CD4-positive, alpha-beta T cell (primary cell): ENCODE measurements at regions not wholly inside any gene's neighbourhood (a gene's known extent, or its start where the extent isn't known, plus 50 kb on each side); places are given as distances from the start of the nearest gene placed in this dataset.

Source experiments
- ATAC-seq: fragments of 200-7000 bp; cut with Tn5 transposase; one replicate; pipeline ENCODE4 v1.10.0; 2022; ENCODE audit warnings: mild to moderate bottlenecking; ENCODE audit not compliant: poor library complexity
- CTCF ChIA-PET: fragments of 350-600 bp; sonication (Branson Sonifier 250); formaldehyde crosslinking; loops from one replicate; lab custom pipeline; 2021; ENCODE audit warnings: antibody characterized with exemption, inconsistent platforms; lab: Charles Lee
- POLR2A ChIA-PET: fragments of 350-600 bp; sonication (Branson Sonifier 250); formaldehyde crosslinking; loops from one replicate; lab custom pipeline; 2021; ENCODE audit warnings: antibody characterized with exemption, inconsistent platforms; lab: Charles Lee
- DNase-seq, 14 experiments: peaks; one replicate each; pipeline ENCODE4 v3.0.0-alpha.2; 2013 to 2020; ENCODE audit warnings: mixed read lengths in 2 of 14
- H3K27ac ChIP-seq, 2 donors: one replicate each; pipeline versions ENCODE4 v1.5.1 to v1.7.0; 2013; ENCODE audit warnings: low read length in 2 of 2, low read depth in 1 of 2, mild to moderate bottlenecking in 1 of 2
- H3K27me3 ChIP-seq, 2 experiments: 1 replicate in 1 of 2; 2 replicates in 1 of 2; pipeline versions ENCODE4 v1.6.1 to v1.7.0; 2013; ENCODE audit warnings: low read length in 2 of 2, control low read depth in 1 of 2, mild to moderate bottlenecking in 1 of 2, moderate library complexity in 1 of 2; ENCODE audit not compliant: insufficient read depth in 2 of 2, control insufficient read depth in 1 of 2
- H3K36me3 ChIP-seq: one replicate; pipeline ENCODE4 v1.6.1; 2013; ENCODE audit warnings: low read length, control low read depth; ENCODE audit not compliant: insufficient read depth
- H3K4me1 ChIP-seq: one replicate; pipeline ENCODE4 v1.6.1; 2013; ENCODE audit warnings: low read length, control low read depth; ENCODE audit not compliant: insufficient read depth
- H3K4me3 ChIP-seq: one replicate; pipeline ENCODE4 v1.5.1; 2013; ENCODE audit warnings: mild to moderate bottlenecking, low read length, moderate library complexity
- H3K9me3 ChIP-seq, 2 experiments: 1 replicate in 1 of 2; 2 replicates in 1 of 2; pipeline versions ENCODE4 v1.6.1 to v1.7.0; 2013; ENCODE audit warnings: low read length in 2 of 2, mild to moderate bottlenecking in 2 of 2, control low read depth in 1 of 2, moderate library complexity in 1 of 2; ENCODE audit not compliant: control insufficient read depth in 1 of 2, insufficient read depth in 1 of 2
- H3K27ac Mint-ChIP-seq: one replicate; pipeline ENCODE4 v1.8.0; 2020; ENCODE audit warnings: mixed read lengths
- H3K27me3 Mint-ChIP-seq: one replicate; pipeline ENCODE4 v1.8.0; 2021; ENCODE audit warnings: mixed read lengths
- H3K36me3 Mint-ChIP-seq: one replicate; pipeline ENCODE4 v1.8.0; 2021; ENCODE audit warnings: low read depth, mixed read lengths
- H3K4me1 Mint-ChIP-seq: one replicate; pipeline ENCODE4 v1.8.0; 2021; ENCODE audit warnings: low read depth, mixed read lengths
- H3K4me3 Mint-ChIP-seq: one replicate; pipeline ENCODE4 v1.8.0; 2020; ENCODE audit warnings: mild to moderate bottlenecking, mixed read lengths
- H3K9me3 Mint-ChIP-seq: one replicate; pipeline ENCODE4 v1.8.0; 2020; ENCODE audit warnings: mixed read lengths
- CTCF ChIP-seq: fragments of 200-600 bp; IDR thresholded peaks from one replicate; pipeline ENCODE4 v1.8.0; 2022; ENCODE audit warnings: antibody characterized with exemption, mild to moderate bottlenecking
- intact Hi-C, 2 experiments: fragments of 100-400 bp; cut with DNase I in 1 of 2; cut with micrococcal nuclease in 1 of 2; formaldehyde crosslinking; loops; one replicate each; pipeline versions ENCODE4 v1.15.1 to v1.9.0; 2023 to 2025; cut with DNase I, micrococcal nuclease

GRCh38 chr12:107586256-107586970 is 99.2 kb upstream of the PWP1 start:
- H3K27me3 Mint-ChIP-seq: no peaks in the 10 kb centered on the region
- Histone ChIP-seq H3K36me3 (peaks cover 8% of the 10 kb centered on the region), H3K27me3 (no peaks in the 10 kb centered on the region), H3K9me3 (peaks cover 12 to 15% of the 10 kb centered on the region in 2 experiments), H3K4me1 (no peaks in the 10 kb centered on the region), H3K4me3 (no peak overlapping the region), H3K27ac (no peak overlapping the region)
- no peak overlapping the region for H3K4me3 Mint-ChIP-seq
- CTCF ChIA-PET: no interaction called here
- no peak overlapping the region for H3K27ac Mint-ChIP-seq
- no peak for TF ChIP-seq CTCF
- intact Hi-C loops: no loop called here
- POLR2A ChIA-PET: no interaction called here
- H3K9me3 Mint-ChIP-seq: peaks cover 19% of the 10 kb centered on the region
- no peak for ATAC-seq
- no peaks in the 10 kb centered on the region for H3K4me1 Mint-ChIP-seq
- no peak for DNase-seq
- peaks cover 80% of the 10 kb centered on the region for H3K36me3 Mint-ChIP-seq

- Histone ChIP-seq H3K9me3 (peaks cover 19 to 29% of the 10 kb centered on the region in 2 experiments), H3K4me3 (no peak overlapping the region), H3K27ac (no peak overlapping the region), H3K27me3 (no peaks in the 10 kb centered on the region), H3K4me1 (no peaks in the 10 kb centered on the region), H3K36me3 (peaks cover 6% of the 10 kb centered on the region)
- intact Hi-C loops: no loop called here
- H3K9me3 Mint-ChIP-seq: peaks cover 19% of the 10 kb centered on the region
- no peak overlapping the region for H3K27ac Mint-ChIP-seq
- H3K4me1 Mint-ChIP-seq: no peaks in the 10 kb centered on the region
- CTCF ChIA-PET: no interaction called here
- no peaks in the 10 kb centered on the region for H3K27me3 Mint-ChIP-seq
- no peak overlapping the region for H3K4me3 Mint-ChIP-seq
- peaks cover 73% of the 10 kb centered on the region for H3K36me3 Mint-ChIP-seq
- DNase-seq: no peak
- POLR2A ChIA-PET: no interaction called here
- ATAC-seq: no peak
- no peak for TF ChIP-seq CTCF
Measured at GRCh38 chr12:107590413-107590812, 95.2 kb upstream of the PWP1 start.

- Histone ChIP-seq H3K4me1 (no peaks in the 10 kb centered on the region), H3K27ac (no peak overlapping the region), H3K36me3 (peaks cover 6% of the 10 kb centered on the region), H3K9me3 (peaks cover 19 to 27% of the 10 kb centered on the region in 2 experiments), H3K4me3 (no peak overlapping the region), H3K27me3 (no peaks in the 10 kb centered on the region)
- DNase-seq: no peak
- ChIA-PET POLR2A (no interaction called here), CTCF (no interaction called here)
- no peaks in the 10 kb centered on the region for H3K4me1 Mint-ChIP-seq
- no peak for TF ChIP-seq CTCF
- peaks cover 19% of the 10 kb centered on the region for H3K9me3 Mint-ChIP-seq
- no peaks in the 10 kb centered on the region for H3K27me3 Mint-ChIP-seq
- peaks cover 70% of the 10 kb centered on the region for H3K36me3 Mint-ChIP-seq
- intact Hi-C loops: no loop called here
- H3K4me3 Mint-ChIP-seq: no peak overlapping the region
- H3K27ac Mint-ChIP-seq: no peak overlapping the region
- no peak for ATAC-seq
Measured at GRCh38 chr12:107590814-107591375, 94.7 kb upstream of the PWP1 start.
